Loucy (cell line): ENCODE measurements at regions not wholly inside any gene's neighbourhood (a gene's known extent, or its start where the extent isn't known, plus 50 kb on each side); places are given as distances from the start of the nearest gene placed in this dataset.
"Not testable (repeated sequence)": the region's sequence is repeated elsewhere in the genome, so short reads cannot be mapped to it uniquely, and the experiment has no call there.

Experiments
- H2AFZ ChIP-seq: fragments of 200-600 bp; sonication (generic); 2 replicates; pipeline ENCODE4 v1.6.0; 2016; ENCODE audit warnings: antibody characterized with exemption, mild to moderate bottlenecking, low read length, moderate library complexity
- H3F3A ChIP-seq: fragments of 200-600 bp; 2 replicates; pipeline ENCODE4 v1.6.0; 2016; ENCODE audit warnings: antibody characterized with exemption, low read depth, mild to moderate bottlenecking
- H3K27me3 ChIP-seq: fragments of 200-600 bp; sonication (generic); 2 replicates; pipeline ENCODE4 v1.6.1; 2014; ENCODE audit warnings: low read length, mild to moderate bottlenecking; ENCODE audit not compliant: insufficient read depth, poor library complexity, severe bottlenecking
- H3K36me3 ChIP-seq: fragments of 200-600 bp; sonication (generic); 2 replicates; pipeline ENCODE4 v1.6.1; 2016; ENCODE audit warnings: low read length; ENCODE audit not compliant: insufficient read depth
- H3K4me1 ChIP-seq: fragments of 200-600 bp; sonication (generic); 2 replicates; pipeline ENCODE4 v1.5.1; 2014; ENCODE audit warnings: low read length, mild to moderate bottlenecking; ENCODE audit not compliant: insufficient read depth, poor library complexity, severe bottlenecking
- H3K4me2 ChIP-seq: fragments of 200-600 bp; sonication (generic); 2 replicates; pipeline ENCODE4 v1.6.0; 2014; ENCODE audit warnings: antibody characterized with exemption, low read length, low read depth, mild to moderate bottlenecking; ENCODE audit not compliant: poor library complexity, severe bottlenecking
- H3K4me3 ChIP-seq: fragments of 200-600 bp; sonication (generic); 2 replicates; pipeline ENCODE4 v1.5.1; 2014; ENCODE audit warnings: low read length, mild to moderate bottlenecking, mixed read lengths; ENCODE audit not compliant: poor library complexity, severe bottlenecking
- H3K79me2 ChIP-seq: fragments of 200-600 bp; sonication (generic); 2 replicates; pipeline ENCODE4 v1.6.1; 2014; ENCODE audit warnings: low read length; ENCODE audit not compliant: insufficient read depth
- H3K9ac ChIP-seq: fragments of 200-600 bp; sonication (generic); 2 replicates; pipeline ENCODE4 v1.6.0; 2014; ENCODE audit warnings: mild to moderate bottlenecking, low read depth, low read length, moderate library complexity; ENCODE audit not compliant: poor library complexity, severe bottlenecking
- H3K9me2 ChIP-seq: fragments of 200-600 bp; sonication (generic); replicated peaks from 2 replicates; pipeline ENCODE4 v1.6.1; 2016; ENCODE audit warnings: low read depth, low read length, mixed read lengths
- H3K9me3 ChIP-seq: fragments of 200-600 bp; sonication (generic); 2 replicates; pipeline ENCODE4 v1.6.1; 2014; ENCODE audit warnings: mild to moderate bottlenecking, antibody characterized with exemption, low read length, low read depth; ENCODE audit not compliant: insufficient read depth
- H4K20me1 ChIP-seq: fragments of 200-600 bp; sonication (generic); 2 replicates; pipeline ENCODE4 v1.6.0; 2014; ENCODE audit warnings: antibody characterized with exemption, low read length, mild to moderate bottlenecking; ENCODE audit not compliant: insufficient read depth, poor library complexity, severe bottlenecking
- EZH2phosphoT487 ChIP-seq: fragments of 200-600 bp; IDR thresholded peaks from 2 replicates; pipeline ENCODE4 v1.6.1; 2018; ENCODE audit warnings: antibody characterized with exemption, mild to moderate bottlenecking, moderate library complexity, borderline replicate concordance
- TF ChIP-seq, protein P1 (sequence below): fragments of 200-600 bp; sonication (generic); conservative IDR thresholded peaks from 2 replicates; pipeline ENCODE4 v1.5.1; 2014; ENCODE audit warnings: mild to moderate bottlenecking, antibody characterized with exemption, low read length

DNA sequence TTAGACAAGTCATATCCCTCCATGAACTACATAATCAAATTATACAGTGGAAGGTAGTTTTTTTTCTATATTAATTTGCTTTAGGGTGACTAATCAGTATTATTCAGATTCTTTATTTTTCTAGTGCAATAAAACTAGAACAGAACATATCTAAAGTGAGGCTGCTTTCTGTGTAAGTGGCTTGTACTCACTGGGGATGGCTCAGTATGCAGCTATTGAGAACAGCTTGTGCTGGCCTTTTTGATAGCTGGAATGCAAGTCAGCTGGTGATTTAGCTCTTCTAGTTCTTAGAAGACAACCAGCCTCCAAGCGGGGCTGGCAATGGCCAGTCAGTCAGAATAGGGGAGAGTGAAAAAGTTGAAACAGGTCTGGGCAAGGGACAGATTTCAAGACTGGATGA lies 119.4 kb downstream of the BLID start:
- no peaks in the 10 kb centered on the region for H3K9me2 ChIP-seq
- H4K20me1 ChIP-seq = no peaks in the 10 kb centered on the region
- no peaks in the 10 kb centered on the region for H3K9me3 ChIP-seq
- H2AFZ ChIP-seq = no peak overlapping the region
- no peak overlapping the region for H3K4me2 ChIP-seq
- no peaks in the 10 kb centered on the region for H3F3A ChIP-seq
- no peaks in the 10 kb centered on the region for H3K36me3 ChIP-seq
- TF ChIP-seq, protein P1, sequence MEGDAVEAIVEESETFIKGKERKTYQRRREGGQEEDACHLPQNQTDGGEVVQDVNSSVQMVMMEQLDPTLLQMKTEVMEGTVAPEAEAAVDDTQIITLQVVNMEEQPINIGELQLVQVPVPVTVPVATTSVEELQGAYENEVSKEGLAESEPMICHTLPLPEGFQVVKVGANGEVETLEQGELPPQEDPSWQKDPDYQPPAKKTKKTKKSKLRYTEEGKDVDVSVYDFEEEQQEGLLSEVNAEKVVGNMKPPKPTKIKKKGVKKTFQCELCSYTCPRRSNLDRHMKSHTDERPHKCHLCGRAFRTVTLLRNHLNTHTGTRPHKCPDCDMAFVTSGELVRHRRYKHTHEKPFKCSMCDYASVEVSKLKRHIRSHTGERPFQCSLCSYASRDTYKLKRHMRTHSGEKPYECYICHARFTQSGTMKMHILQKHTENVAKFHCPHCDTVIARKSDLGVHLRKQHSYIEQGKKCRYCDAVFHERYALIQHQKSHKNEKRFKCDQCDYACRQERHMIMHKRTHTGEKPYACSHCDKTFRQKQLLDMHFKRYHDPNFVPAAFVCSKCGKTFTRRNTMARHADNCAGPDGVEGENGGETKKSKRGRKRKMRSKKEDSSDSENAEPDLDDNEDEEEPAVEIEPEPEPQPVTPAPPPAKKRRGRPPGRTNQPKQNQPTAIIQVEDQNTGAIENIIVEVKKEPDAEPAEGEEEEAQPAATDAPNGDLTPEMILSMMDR = no peak
- no peak for TF ChIP-seq EZH2phosphoT487
- H3K9ac ChIP-seq = no peak overlapping the region
- no peak overlapping the region for H3K4me3 ChIP-seq
- no peaks in the 10 kb centered on the region for H3K79me2 ChIP-seq
- no peaks in the 10 kb centered on the region for H3K4me1 ChIP-seq
- H3K27me3 ChIP-seq = no peaks in the 10 kb centered on the region

DNA sequence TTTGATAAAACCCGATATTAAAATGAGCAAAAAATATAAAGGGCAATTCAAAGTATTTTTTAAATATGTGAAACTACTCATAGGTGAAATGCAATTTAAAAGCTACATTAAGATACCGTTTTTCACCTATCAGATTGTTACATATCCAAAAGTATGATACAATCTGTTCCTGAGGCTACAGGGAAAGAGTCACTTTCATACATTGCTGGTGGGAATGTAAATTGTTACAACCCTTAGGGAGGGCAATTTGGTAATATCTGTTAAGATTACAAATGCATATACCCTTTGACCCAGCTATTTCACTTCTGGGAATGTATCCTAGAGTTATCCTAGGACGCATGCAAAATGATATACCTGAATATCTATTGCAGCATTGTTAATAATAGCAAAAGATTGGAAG lies 132.1 kb downstream of the BLID start:
- no peak overlapping the region for H3K9ac ChIP-seq
- H3K79me2 ChIP-seq = no peaks in the 10 kb centered on the region
- H3K4me2 ChIP-seq = no peak overlapping the region
- no peaks in the 10 kb centered on the region for H4K20me1 ChIP-seq
- H3K4me1 ChIP-seq = no peaks in the 10 kb centered on the region
- TF ChIP-seq, protein P1 = no peak
- TF ChIP-seq EZH2phosphoT487 = no peak
- H3F3A ChIP-seq = no peaks in the 10 kb centered on the region
- no peak overlapping the region for H3K4me3 ChIP-seq
- no peaks in the 10 kb centered on the region for H3K9me3 ChIP-seq
- no peak overlapping the region for H2AFZ ChIP-seq
- no peaks in the 10 kb centered on the region for H3K36me3 ChIP-seq
- H3K27me3 ChIP-seq = no peaks in the 10 kb centered on the region
- H3K9me2 ChIP-seq = no peaks in the 10 kb centered on the region

DNA sequence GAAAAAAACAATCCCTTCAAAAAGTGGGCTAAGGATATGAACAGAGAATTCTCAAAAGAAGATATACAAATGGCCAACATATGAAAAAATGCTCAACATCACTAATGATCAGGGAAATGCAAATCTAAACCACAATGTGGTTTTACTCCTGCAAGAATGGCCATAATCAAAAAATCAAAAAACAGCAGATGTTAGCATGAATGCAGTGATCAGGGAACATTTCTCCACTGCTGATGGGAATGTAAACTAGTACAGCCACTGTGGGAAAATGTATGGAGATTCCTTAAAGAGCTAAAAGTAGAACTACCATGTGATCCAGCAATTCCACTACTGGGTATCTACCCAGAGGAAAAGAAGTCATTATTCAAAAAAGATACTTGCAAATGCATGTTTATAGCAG lies 138.1 kb downstream of the BLID start:
- H3K9ac ChIP-seq, H3K9me2 ChIP-seq, H3K4me1 ChIP-seq, H4K20me1 ChIP-seq, H3K4me2 ChIP-seq, H3F3A ChIP-seq, H3K4me3 ChIP-seq, H3K9me3 ChIP-seq, H2AFZ ChIP-seq, H3K79me2 ChIP-seq, H3K27me3 ChIP-seq, H3K36me3 ChIP-seq: not testable (repeated sequence)

DNA sequence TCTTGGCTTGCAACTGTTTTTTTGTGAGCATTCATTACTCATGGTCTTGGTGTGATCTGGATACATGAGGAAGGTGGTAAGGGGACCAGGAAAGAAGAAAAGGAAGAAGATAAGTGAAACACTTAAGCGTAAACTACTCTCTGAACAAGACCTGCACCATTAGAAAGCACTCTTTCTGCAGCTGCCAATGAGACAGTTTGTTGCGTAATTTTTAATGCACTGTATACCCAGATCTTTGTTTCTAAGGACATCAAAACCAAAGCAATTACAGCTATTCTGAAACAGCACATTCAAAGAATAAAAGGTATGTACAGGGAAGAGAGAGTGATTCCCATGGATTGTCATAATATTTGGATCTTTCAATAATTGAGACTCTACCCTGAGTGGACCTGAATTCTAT lies 147.4 kb downstream of the BLID start:
- H3K36me3 ChIP-seq = no peaks in the 10 kb centered on the region
- H3F3A ChIP-seq = no peaks in the 10 kb centered on the region
- H4K20me1 ChIP-seq = no peaks in the 10 kb centered on the region
- no peak overlapping the region for H2AFZ ChIP-seq
- H3K9me3 ChIP-seq = no peaks in the 10 kb centered on the region
- H3K27me3 ChIP-seq = no peaks in the 10 kb centered on the region
- H3K79me2 ChIP-seq = no peaks in the 10 kb centered on the region
- H3K9ac ChIP-seq = no peak overlapping the region
- H3K4me3 ChIP-seq = no peak overlapping the region
- H3K4me2 ChIP-seq = no peak overlapping the region
- no peaks in the 10 kb centered on the region for H3K9me2 ChIP-seq
- TF ChIP-seq, protein P1 = no peak
- no peak for TF ChIP-seq EZH2phosphoT487
- H3K4me1 ChIP-seq = no peaks in the 10 kb centered on the region
